ENCODE measurements at regions not wholly inside any gene's neighbourhood (a gene's known extent, or its start where the extent isn't known, plus 50 kb on each side); places are given as distances from the start of the nearest gene placed in this dataset.

- TF ChIP-seq RERE (CRISPR knock-in tag; IDR thresholded peaks at IDR 0.05; ENCODE audit: low read depth): no peak
- TF ChIP-seq STAT5B (CRISPR knock-in tag; IDR thresholded peaks at IDR 0.05): no peak
- TF ChIP-seq, protein P1, sequence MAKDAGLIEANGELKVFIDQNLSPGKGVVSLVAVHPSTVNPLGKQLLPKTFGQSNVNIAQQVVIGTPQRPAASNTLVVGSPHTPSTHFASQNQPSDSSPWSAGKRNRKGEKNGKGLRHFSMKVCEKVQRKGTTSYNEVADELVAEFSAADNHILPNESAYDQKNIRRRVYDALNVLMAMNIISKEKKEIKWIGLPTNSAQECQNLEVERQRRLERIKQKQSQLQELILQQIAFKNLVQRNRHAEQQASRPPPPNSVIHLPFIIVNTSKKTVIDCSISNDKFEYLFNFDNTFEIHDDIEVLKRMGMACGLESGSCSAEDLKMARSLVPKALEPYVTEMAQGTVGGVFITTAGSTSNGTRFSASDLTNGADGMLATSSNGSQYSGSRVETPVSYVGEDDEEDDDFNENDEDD (CRISPR knock-in tag; IDR thresholded peaks at IDR 0.05; ENCODE audit: borderline replicate concordance): no peak
- no peak for TF ChIP-seq ZBTB20 (CRISPR knock-in tag; IDR thresholded peaks at IDR 0.05; ENCODE audit: borderline replicate concordance, low read depth)
- no peak for TF ChIP-seq POGZ (CRISPR knock-in tag; IDR thresholded peaks at IDR 0.05)
- TF ChIP-seq FOXO1 (CRISPR knock-in tag; IDR thresholded peaks at IDR 0.05): no peak
- no peak for FAIRE-seq
- peaks cover 1 to 4% of the 10 kb centered on the region in 2 experiments; a peak in 2 of 5 replicates for H3K36me3 ChIP-seq (replicated peaks in 1 of 2; ENCODE audit: control insufficient read depth in 1 of 2, insufficient read depth in 2 of 2, low read length in 2 of 2)
- no peak for ATAC-seq
- in situ Hi-C loops (cut with HindIII; ENCODE audit: extremely low pct_ligation_motif_present, low pct_unique_long_range_greater_than_20kb): loop anchor here (10.0 kb wide), 1 partner anchor 149 kb away; the partner anchor contains the start of gene SHH
- no peak overlapping the region for H2AFZ ChIP-seq (ENCODE audit: low read length)
- H3K4me2 ChIP-seq (ENCODE audit: low read depth, low read length): peak overlapping the region; percentile 95
- DNase-seq (ENCODE audit: low spot score): no peak
- H3K27ac ChIP-seq (ENCODE audit: extremely low read length, insufficient read depth, low read length): no peak overlapping the region
- intact Hi-C loops (cut with micrococcal nuclease; ENCODE audit: unreplicated experiment): no loop called here
- H3K9ac ChIP-seq (ENCODE audit: insufficient read depth, low read depth, low read length): no peak overlapping the region
- no peaks in the 10 kb centered on the region; the same call in 1 of the 2 replicates for H4K20me1 ChIP-seq (ENCODE audit: insufficient read depth, low read length)
- CTCF ChIA-PET (ENCODE audit: low intra/inter-chr PET ratio, low total read pairs): no interaction called here
- H3K79me2 ChIP-seq (ENCODE audit: insufficient read depth, low read length): no peaks in the 10 kb centered on the region
- no peaks in the 10 kb centered on the region for H3K9me3 ChIP-seq (ENCODE audit: low read length)
- H3K4me3 ChIP-seq (replicated peaks in 1 of 3; ENCODE audit: insufficient read depth in 1 of 3, low read depth in 2 of 3, low read length in 3 of 3): peak overlapping the region in 1 of 3 experiments; percentile 84; a peak in 2 of 6 replicates
- 100% methylated on average over 2 of the region's 8 CpGs for WGBS (ENCODE audit: low lambda C conversion rate)
- no TSS peak for BruUV-seq (replicated peaks)
- POLR2A ChIA-PET: interaction anchor here (1.4 to 6.1 kb wide), 2 partner anchors 10 to 12 kb away, joined by 4 to 121 read pairs; no protein-coding TSS in a partner anchor
- no peaks in the 10 kb centered on the region; a peak in 1 of 5 replicates for H3K27me3 ChIP-seq (ENCODE audit: control insufficient read depth in 1 of 2, insufficient read depth in 2 of 2, low read length in 2 of 2)
- H3K4me1 ChIP-seq (ENCODE audit: insufficient read depth, low read length): peaks cover 45% of the 10 kb centered on the region
These were observed 151.1 kb upstream of the SHH start for GRCh38 chr7:155963356-155963755.

Measured in HepG2 (cell line).